NOMO-1 treated with DMSO at 0.1 percent for 48 hours (cell line): ENCODE measurements at regions not wholly inside any gene's neighbourhood (a gene's known extent, or its start where the extent isn't known, plus 50 kb on each side); places are given as distances from the start of the nearest gene placed in this dataset.

Experiments used
- DNase-seq: peaks from one replicate; lab custom pipeline; 2025; ENCODE audit not compliant: unreplicated experiment; lab: John Stamatoyannopoulos, UW

DNA sequence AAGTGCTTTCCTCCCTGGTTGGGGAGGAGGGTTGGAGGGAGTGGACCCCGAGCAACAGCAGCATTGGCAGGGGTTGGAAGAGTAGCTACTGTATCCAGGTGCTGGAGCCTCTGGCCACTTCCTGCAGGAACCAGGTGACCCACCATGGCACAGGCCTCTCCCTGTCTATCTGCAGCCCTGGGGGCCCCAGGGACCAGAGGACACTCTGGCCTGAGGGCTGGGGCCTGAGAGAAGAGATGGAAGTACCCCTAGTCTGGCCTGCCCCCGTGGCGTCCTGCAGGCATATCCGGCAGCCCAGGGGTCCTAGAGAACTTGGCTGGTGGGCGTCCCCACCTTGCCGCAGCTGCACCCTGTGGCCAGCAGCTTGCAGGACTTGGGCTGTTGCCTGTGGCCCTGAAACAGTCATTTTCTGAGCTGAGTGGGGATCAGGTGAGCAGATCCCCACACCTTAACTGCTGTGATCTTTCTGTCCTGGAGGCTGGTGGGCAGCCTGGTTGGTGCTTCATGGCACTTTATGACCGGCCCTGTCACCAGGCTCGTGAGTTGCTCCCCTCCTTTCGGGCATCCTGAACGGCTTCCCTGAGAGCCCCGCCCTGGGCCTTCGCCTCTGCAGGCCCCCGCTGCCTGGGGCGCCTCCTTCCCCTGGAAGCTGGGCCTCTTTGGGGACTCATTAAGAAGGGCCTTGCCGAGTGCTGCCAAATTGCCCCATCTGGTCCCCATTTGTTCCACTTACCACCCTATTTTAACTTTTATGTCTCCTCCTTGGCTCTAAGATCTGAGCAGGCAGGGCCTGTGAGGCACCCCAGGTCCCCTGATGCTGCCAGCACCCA lies 298.6 kb downstream of the SEC14L1 start:
- no peak for DNase-seq

DNA sequence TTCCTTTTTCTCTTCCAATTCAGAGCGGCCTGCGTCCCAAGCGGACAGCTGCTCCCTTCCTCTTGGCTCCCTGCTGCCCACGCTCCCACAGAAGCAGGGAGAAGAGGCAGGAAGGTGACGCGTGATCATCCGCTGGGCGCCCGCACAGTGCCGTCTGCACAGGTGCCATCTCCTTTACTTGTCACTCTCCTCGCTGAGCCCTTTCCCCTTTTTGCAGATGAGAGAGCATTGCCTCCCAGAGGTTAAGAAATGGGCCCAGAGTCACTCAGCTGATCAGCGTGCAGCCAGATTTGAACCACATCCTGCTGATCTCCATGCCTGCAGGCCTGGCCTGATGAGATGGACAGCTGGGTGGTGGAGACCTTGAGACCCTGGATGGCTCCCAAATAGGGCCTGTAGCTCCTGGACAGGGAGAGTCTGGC lies 299.8 kb downstream of the SEC14L1 start:
- peak; percentile 9 for DNase-seq

DNA sequence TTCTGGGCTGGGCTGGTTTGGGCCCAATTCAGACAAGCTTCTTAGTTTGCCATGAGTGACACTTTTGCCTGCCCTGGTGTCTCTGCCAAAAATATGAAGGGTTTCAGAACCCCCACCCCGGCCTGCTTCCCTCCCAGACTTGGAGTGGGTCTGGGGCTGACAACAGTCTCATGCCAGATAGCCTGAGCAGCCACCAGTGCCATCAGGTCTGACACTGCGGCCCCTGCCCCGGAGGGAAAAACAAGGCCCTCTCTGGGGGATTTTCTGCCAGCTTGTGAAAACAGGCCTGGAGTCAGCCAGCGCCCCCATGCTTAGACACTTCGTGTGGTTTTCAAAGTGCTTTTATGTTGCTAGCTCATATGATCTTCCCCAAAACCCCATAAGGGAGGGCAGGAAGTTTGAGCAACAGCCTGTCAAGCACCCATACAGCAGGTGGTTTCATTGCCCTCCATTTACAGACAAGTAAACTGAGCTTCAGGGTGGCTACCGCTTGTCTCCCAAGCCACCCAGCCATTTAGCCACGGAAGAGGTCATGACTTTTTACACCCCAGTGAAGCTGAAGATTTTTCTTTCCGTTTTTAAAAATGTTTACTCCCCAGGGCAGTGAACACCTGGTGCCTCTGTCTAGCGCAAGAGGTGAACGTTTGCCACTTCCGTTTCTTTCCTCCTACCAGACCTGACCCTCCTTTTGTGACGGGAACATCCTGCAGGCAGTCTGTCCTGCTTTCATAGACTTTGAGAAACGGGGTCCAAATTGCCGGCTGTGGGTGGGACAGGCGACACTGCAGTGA lies 300.6 kb downstream of the SEC14L1 start:
- peak; percentile 81 for DNase-seq

DNA sequence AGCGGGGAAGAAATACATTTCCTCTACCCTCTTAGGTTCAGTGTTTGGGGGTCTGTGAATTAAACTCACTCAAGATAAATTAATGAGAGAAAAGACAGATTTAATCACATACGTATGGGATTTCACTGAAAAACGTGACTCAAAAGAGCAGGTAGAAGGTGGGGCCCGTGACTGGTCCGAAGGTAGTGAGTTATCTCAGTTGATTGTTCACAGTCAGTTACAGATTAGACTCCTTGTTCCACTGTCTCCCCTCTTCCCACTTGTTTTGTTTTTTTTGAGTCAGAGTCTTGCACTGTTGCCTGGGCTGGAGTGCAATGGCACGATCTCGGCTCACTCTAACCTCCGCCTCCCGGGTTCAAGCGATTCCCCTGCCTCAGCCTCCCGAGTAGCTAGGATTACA lies 301.2 kb downstream of the SEC14L1 start:
- no peak for DNase-seq

DNA sequence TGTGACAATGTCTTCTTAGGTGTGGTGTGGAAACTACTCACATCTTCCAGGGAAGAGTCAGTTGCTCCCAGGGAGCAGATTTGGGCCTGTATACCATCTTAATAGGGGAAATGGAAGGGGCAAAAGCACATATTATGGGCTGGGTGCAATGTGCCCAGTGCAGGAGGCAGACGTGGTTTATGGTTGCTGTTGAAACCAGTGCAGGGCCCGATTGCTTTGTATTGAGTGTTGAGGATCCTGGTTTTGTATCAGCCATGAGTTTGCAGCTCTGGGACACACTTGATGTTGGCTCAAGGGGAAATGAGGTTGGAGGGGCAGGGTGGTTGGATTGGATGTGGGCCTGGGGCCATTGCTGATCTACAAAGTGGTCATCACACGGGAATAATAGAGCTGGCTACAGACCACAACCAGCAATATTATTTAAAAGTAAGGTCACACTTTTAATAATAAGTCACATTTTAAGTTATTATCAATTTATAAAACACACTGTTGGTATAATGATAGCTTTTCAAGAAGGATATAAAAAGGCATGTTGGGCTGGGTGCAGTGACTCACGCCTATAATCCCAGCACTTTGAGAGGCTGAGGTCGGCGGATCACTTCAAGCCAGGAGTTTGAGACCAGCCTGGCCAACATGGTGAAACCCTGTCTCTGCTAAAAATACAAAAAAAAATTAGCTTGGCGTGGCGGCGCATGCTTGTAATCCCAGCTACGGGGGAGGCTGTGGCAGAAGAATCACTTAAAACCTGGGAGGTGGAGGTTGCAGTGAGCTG lies 302.4 kb downstream of the SEC14L1 start:
- no peak for DNase-seq

DNA sequence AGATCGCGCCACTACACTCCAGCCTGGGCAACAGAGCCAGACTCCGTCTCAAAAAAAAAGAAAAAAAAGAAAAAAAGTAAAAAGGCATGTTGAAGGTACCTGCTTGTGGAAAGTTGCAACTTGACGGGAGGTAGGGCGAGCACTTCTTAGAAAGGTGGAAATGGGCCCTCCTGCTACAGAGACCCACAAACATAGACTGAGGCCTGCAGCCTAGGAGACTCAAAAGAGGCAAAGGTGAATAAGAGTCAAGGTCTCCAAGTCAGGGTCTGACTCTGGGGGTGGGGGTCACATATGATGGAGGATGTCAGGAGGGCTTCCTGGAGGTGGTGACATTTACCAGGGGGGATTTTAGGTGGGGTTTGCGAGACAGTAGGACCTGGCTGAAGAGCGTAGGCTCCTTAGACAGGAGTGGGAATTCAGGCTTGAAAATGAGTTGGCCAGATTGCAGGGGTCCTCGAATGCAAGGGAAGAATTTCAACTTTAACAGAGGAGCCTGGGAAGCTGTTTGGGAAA lies 303.0 kb downstream of the SEC14L1 start:
- no peak for DNase-seq

DNA sequence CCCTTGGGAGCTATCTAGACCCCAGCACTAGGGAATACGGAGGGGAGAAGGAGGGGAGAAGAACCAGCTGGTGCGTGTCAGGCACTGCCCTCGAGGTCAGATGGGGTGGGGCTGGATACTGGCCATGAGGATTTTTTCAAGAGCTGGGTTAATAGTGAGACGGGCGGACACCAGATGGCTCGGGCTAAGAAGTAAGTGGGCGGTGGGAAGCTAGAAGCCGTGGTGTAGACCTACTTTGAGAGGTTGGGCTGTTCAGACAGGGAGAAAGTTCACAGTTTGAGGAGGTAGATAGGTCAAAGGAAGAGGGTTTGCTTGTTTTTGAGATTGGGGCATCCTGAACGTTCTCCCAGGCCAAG lies 303.8 kb downstream of the SEC14L1 start:
- DNase-seq: no peak

DNA sequence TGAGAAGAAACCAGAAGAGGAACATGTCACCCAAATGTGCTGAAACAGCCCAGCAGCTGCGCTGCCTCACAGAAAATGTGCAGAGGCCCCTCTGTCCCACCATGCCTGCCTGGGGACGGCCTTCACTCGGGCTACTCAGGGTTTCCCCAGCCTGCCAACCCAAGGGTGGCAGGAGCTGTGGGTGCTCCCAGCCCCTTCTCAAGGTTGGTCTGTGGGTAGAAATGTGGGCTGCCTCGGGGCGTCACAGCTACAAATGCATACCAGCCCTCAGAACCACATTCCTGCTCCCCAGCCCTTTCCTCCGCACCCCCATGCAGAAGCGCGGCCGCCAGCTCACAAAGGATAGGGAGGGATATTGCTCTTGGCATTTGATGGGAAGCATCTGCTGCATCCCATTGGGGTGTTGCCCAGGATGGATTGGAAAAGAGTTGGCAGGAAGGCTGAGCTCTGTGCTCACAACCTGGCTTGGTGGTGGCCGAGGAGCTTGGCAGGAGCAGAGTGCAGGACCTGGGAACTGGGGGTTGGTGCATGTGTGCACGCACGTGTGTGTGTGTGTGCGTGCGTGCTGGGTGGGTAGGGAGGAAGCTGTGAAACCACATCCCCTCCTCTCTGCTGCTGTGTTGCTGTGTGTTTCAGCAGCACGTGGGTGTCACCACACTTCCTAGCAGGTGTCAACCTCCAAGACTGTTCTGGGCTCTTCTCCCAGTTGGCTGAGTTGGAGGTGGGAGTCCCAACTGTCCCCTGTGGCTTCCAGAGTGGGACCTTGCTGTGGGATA lies 304.4 kb downstream of the SEC14L1 start:
- DNase-seq: peak; percentile 62

DNA sequence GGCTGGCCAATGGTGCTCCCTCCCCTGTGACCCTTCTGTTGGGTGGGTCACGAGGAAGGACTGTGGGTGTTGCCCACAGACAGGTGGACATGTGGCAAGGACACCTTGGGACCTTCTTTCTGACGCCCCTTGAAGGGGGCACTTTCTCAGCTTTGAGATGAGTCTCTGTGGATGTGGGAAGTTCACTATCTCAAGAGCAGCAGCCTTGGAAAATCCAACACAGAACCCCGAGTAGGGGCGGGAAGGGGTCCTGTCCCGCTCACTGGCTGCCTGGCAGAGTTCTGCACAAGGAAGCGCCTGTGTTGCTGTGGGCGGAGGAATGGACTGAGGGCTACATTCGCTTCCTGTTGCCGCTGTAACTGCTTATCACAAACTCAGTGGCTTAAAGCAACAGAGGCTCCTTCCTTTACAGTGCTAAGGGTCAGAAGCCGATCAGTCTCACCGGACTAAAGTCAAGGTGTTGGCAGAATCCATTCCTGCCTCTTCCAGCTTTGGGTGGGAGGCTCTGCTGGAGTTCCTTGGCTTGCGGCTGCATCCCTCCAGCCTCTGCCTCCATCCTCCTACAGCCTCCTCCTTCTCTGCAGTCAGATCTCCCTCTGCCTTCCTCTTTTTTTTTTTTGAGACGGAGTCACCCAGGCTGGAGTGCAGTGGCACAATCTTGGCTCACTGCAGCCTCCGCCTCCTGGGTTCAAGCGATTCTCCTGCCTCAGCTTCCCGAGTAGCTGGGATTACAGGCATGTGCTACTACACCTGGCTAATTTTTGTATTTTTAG lies 305.2 kb downstream of the SEC14L1 start:
- peak; percentile 81 for DNase-seq

DNA sequence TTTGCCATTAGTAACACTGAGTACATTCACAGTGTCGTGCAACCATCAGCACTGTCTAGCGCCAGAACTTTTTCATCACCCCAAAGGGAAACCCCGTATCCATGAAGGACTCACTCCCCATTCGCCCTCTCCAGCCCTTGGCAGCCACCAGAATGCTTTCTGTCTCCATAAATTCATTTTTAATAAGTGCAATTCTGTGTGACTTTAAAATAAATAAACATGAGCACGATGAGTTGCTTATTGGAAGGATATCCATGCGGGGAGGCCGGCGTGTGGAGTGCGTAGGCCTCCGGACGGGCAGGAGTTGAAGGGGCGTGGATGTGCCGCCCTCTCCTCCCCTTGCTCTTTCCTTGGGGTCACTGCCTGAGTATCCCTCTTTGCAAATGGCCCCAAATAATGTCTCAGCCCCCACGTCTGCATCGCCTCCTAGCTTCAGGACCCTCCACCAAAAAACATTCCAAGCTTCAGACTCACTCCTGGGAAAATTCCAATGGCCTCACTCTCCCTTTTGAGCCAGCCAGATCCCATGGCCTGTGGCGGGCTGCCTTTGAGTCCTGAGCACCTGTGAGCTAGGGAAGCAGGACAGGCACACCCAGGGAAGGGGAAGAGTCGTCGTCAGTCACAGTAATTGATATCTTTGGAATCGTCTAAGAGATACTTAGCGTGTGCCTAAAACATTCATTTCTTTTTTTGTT lies 306.3 kb downstream of the SEC14L1 start:
- no peak for DNase-seq

DNA sequence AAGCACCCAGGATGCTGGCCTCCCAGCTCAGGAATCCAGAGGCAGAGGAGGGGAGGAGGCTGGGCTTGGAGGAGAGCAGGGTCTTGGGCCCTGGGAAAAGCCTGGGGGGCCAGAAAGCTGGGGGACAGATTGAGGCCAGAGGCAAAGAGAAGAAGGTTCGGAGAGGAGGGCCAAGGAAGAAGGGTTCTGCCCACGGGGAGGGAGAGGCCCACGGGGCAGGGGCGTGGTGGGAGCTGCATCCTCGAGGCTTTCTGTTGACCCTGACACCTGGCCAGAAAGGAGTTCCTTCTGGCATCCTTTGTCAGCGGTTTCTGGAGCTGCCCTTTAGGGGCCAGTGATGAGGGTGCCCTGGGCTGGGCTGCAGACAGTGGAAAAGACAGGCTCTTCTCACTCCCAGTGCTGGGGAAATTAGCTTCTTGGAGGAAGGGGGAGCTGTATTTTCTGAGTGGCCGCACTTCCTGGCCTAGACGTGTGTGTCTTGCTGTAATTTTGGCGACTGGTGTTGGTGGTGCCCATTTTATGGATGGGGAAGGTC lies 308.7 kb downstream of the SEC14L1 start:
- no peak for DNase-seq

DNA sequence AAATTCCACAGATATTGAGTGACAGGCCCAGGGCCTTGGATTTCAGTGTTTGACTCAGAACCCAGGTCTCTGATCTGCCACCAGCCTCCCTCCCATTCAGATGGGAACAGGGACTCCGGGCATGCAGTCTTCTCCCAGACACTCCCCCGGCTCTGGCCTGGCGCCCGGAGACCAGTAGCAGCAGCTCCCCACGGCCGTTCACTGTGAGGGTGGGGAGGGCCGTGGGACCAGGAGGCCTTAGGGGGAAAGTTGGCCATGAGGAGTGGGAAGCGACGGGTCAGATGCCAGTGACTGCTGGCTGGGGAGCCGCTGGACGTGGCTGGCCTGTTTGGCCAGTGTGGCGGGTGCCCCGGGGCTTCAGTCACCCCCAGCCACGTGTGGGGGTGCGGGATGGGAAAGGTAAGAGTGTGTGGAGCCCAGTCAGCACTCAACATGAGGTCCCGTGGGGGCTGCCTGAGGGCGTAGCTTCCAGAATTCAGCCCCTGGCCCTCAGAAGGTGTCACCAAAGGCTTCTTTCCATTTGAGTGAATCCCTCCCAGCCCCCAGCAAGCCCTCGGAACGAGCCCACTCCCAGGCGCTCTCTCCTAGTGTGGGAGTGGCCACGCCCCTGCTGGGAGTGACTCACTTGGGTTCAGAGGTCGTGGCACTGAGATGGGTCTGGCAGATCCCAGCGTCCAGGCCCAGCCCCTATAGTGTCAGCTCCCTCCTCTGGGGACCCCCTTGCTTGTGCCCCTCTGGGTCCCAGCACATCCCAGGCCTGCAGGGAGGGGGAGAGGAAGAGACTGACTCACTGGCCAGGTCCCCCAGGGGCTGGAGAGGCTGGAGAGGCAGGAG lies 309.4 kb downstream of the SEC14L1 start:
- DNase-seq: no peak

DNA sequence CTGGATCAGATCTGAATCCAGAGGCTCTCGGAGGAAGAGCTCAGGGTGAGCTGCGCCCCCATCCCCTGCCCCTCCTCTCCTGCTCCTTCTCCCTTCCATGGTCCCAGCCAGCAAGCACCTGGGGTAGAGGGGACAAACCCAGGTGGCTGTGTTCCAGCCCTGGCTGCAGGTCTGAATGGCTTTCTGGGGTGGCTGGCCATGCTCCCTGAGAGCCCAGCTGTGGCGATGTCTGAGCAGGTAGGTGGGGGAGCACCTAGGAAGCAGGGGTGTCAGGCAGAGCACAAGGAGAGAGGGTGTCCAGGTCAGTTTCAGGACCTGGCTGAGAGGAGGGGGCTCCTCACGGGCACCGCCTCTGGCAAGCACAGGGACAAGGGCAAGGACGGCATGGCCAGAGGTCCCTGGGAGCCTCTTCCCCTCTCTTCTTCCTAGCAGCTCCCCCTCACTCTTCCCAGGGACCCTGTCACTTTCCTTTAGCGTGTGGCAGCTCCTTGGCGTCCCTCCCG lies 310.0 kb downstream of the SEC14L1 start:
- no peak for DNase-seq

DNA sequence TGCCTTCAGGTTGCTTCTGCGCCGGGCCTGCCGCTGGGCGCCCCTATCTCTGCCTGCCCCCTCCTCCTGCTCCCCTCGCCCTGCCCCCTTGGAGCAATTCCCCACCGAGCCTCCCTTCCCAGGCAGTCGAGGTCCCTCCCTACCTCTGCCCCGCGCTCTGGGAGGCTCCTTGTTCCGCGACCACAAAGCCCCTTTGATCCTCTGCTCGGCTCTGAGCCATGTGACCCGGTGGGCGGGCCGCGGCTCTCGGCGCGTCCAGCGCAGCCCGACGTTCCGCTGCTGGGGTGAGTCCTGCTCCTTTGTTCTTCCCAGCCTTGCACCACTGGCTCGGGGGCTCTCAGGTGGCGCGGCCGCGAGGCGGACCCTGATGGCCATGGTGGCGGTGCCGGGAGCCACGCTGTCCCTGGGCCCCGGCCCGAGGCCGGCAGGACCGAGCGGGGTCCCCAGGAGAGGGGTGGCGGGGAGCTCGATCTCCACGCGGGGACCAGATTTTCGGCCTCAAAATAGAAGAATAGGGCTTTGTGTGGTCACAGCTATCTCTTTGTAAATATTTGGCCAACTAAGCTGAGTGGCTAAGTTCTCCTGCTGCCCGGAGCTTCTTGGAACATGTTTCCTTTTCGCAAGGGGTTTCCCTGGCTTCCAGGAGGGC lies 310.6 kb downstream of the SEC14L1 start:
- no peak for DNase-seq

DNA sequence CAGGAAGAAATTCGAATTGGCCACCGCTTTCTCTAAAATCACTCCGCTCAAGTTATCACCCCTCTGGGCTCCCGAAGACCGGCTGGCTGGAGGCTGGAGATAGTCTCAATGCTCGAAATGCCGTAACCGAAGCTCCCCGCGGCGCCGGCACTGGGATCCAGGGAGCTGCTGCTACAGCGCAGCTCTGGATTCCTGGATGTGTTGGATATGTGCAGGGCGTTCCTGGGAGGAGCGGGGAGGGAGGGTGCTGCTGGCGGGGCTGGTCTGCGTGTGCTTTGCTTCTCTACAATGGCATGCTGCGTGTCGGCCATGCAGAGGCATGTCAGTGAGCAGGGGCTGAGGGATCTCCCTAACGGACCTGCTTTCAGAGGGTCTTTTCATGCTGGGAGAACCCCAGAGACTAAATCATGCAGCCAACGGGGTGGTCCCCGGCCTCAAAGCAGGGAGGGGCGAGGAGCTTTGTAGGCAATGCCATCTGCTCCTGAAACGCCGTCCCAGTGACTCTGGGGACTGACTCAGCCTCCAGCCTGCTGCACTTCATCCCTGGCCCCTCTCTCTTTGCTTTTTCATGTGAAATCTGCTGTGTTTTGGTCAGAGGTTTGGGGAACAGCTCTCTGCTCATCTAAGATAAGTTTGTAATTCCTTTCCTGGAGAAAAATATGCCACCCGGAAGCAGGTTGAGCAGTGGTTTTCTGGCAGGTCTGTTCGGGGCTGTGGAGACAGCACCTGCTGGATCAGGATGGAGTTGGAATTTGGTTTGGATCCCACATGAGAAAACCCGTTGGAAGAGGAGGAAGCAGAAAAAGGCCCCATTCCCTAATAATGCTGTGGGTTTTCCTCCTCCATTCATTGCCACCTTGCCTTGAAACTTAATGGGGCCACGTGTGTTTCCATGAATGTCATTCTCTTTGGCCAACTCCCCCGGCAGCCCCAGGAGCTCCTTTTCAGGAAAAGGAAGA lies 311.4 kb downstream of the SEC14L1 start:
- DNase-seq: no peak

DNA sequence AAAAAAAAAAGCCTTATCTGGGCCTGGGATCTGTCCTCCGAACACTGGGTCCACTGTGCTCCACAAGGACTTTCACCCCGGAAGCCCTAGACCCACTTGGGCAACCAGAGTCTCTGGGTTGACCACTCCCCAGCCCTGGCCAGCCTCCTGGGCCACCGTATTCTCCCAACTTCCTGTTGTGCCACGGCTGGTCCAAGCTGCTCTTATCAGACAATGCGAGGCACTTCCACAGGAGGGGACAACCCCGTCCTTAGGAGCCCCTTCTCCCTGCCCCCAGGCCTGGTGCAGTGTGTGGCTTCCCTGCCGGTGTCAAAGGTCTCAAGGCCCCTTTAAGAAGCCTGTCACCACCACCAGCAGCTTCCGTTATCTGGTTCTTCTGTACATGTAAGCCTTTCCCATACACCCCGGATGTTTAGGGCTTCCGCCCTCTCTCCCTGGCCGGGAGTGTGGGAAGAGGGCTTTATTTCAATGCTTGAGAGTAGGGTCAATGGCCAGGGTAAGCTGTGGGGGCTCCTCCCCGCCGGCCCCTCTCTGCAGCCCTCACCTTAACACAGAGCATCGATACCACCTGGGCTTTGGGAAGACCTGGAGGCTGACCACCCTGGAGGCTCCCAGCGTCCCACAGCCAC lies 313.0 kb downstream of the SEC14L1 start:
- DNase-seq: no peak
